Neutrophil (primary cell): ENCODE measurements at regions not wholly inside any gene's neighbourhood (a gene's known extent, or its start where the extent isn't known, plus 50 kb on each side); places are given as distances from the start of the nearest gene placed in this dataset.

Experiments
- H3K27ac ChIP-seq: fragments of 200-600 bp; sonication (generic); 2 replicates; pipeline ENCODE4 v1.5.1; 2016; ENCODE audit warnings: mild to moderate bottlenecking, moderate library complexity
- H3K27me3 ChIP-seq: fragments of 200-600 bp; sonication (generic); 2 replicates; pipeline ENCODE4 v1.6.0; 2016; ENCODE audit warnings: mild to moderate bottlenecking
- H3K36me3 ChIP-seq: fragments of 200-600 bp; sonication (generic); 2 replicates; pipeline ENCODE4 v1.5.1; 2017
- H3K4me1 ChIP-seq, 2 experiments: fragments of 200-600 bp in 1 of 2; sonication (generic) in 1 of 2; 1 replicate in 1 of 2; 2 replicates in 1 of 2; pipeline versions ENCODE4 v1.5.1 to v1.6.1; 2013 to 2016; ENCODE audit warnings: low read depth in 1 of 2, low read length in 1 of 2, mild to moderate bottlenecking in 1 of 2, moderate library complexity in 1 of 2; ENCODE audit not compliant: control insufficient read depth in 1 of 2, insufficient read depth in 1 of 2
- H3K4me3 ChIP-seq, 2 experiments: fragments of 200-600 bp in 1 of 2; sonication (generic) in 1 of 2; 1 replicate in 1 of 2; 2 replicates in 1 of 2; pipeline ENCODE4 v1.5.1; 2013 to 2016; ENCODE audit warnings: low read depth in 1 of 2, low read length in 1 of 2, mild to moderate bottlenecking in 1 of 2, moderate library complexity in 1 of 2
- H3K9me3 ChIP-seq: fragments of 200-600 bp; sonication (generic); 2 replicates; pipeline ENCODE4 v1.5.1; 2016
- TF ChIP-seq, protein P1 (sequence below): fragments of 200-600 bp; sonication (generic); IDR thresholded peaks from 2 replicates; pipeline ENCODE4 v1.5.1; 2016; ENCODE audit warnings: antibody characterized with exemption

DNA sequence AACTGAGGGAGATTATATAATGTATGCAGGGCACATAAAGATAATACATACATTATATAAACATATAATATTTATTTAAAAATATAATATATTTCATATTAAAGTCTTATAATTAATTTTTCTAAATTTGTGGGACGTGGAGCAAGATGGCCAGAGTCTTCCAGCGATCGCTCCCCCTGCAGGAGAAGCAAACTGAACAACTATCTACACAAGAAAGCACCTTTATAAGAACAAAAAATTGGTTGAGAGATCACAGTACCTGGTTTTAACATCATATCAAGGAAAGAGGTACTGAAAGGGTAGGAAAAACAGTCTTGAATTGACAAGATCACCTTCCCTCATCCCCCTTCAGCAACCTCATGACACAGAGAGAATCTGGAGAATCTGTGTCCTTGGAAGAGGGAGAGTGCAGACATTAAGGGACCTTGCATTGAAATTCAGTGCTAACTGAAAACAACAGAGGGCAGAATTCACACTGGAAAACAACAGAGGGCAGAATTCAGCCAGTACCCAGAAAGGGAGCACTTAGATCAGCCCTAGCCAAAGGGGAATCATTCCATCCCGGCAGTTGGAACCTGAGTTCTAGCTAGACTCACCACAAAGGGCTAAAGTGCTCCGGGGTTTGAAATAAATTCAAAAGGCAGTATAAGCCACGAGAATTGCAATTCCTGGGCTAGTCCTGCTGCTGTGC lies 262.5 kb upstream of the NDST3 start:
- Histone ChIP-seq H3K27me3 (no peaks in the 10 kb centered on the region), H3K4me3 (no peak overlapping the region), H3K36me3 (no peaks in the 10 kb centered on the region), H3K9me3 (no peaks in the 10 kb centered on the region), H3K27ac (no peak overlapping the region), H3K4me1 (no peaks in the 10 kb centered on the region)
- TF ChIP-seq, protein P1, sequence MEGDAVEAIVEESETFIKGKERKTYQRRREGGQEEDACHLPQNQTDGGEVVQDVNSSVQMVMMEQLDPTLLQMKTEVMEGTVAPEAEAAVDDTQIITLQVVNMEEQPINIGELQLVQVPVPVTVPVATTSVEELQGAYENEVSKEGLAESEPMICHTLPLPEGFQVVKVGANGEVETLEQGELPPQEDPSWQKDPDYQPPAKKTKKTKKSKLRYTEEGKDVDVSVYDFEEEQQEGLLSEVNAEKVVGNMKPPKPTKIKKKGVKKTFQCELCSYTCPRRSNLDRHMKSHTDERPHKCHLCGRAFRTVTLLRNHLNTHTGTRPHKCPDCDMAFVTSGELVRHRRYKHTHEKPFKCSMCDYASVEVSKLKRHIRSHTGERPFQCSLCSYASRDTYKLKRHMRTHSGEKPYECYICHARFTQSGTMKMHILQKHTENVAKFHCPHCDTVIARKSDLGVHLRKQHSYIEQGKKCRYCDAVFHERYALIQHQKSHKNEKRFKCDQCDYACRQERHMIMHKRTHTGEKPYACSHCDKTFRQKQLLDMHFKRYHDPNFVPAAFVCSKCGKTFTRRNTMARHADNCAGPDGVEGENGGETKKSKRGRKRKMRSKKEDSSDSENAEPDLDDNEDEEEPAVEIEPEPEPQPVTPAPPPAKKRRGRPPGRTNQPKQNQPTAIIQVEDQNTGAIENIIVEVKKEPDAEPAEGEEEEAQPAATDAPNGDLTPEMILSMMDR, result no peak

GRCh38 chr4:117773064-117773936 lies 261.0 kb upstream of the NDST3 start:
- no peak overlapping the region for H3K4me3 ChIP-seq
- no peaks in the 10 kb centered on the region for H3K27me3 ChIP-seq
- TF ChIP-seq, protein P1, result no peak
- H3K27ac ChIP-seq, result no peak overlapping the region
- H3K4me1 ChIP-seq, result no peaks in the 10 kb centered on the region
- no peaks in the 10 kb centered on the region for H3K36me3 ChIP-seq
- no peaks in the 10 kb centered on the region for H3K9me3 ChIP-seq

- H3K4me1 ChIP-seq, result no peaks in the 10 kb centered on the region
- TF ChIP-seq, protein P1, result no peak
- no peaks in the 10 kb centered on the region for H3K36me3 ChIP-seq
- no peaks in the 10 kb centered on the region for H3K27me3 ChIP-seq
- H3K9me3 ChIP-seq, result no peaks in the 10 kb centered on the region
- H3K4me3 ChIP-seq, result no peak overlapping the region
- H3K27ac ChIP-seq, result no peak overlapping the region
These were observed 256.6 kb upstream of the NDST3 start for GRCh38 chr4:117777721-117778120.

DNA sequence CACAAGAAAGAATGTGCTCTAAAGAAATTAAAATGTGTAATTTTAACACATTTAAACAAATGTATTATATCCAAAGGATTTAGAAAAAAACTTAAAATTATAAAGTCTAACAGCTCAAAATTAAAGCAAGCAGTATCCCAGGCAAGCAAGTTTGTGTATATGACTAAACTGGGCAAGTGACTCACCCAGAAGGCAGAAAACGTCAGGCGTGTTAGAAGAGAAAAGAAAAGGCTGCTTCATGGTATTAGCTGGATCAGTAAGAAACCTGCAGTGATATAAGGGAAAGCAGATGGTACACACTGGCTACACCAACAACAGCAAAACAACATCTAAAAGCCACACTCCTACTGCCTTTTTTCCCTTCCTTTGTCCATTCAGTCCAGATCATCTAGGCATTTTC lies 250.6 kb upstream of the NDST3 start:
- TF ChIP-seq, protein P1, result no peak
- H3K4me3 ChIP-seq, result no peak overlapping the region
- H3K27me3 ChIP-seq, result no peaks in the 10 kb centered on the region
- no peaks in the 10 kb centered on the region for H3K9me3 ChIP-seq
- H3K36me3 ChIP-seq, result no peaks in the 10 kb centered on the region
- no peaks in the 10 kb centered on the region for H3K4me1 ChIP-seq
- H3K27ac ChIP-seq, result no peak overlapping the region

DNA sequence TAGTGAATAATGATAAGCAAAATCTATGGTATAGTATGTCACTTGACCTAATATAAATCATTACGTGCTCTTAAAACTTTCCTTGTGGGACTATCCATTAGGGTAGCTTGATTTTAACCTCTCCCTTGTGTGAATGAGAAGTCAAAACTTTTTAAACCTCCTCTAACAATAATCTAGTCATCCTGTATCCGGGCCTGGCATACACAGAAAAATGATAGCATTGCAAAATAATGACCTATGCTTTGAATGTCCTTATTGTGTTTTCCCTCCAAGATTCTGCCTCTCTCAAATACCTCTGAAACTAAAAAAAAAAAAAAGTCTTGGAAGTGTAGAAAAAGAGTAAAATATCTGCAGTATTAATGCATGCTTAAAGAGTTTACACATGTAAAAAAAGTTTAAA lies 250.0 kb upstream of the NDST3 start:
- Histone ChIP-seq H3K4me1 (no peaks in the 10 kb centered on the region), H3K27me3 (no peaks in the 10 kb centered on the region), H3K9me3 (no peaks in the 10 kb centered on the region), H3K36me3 (no peaks in the 10 kb centered on the region), H3K27ac (no peak overlapping the region), H3K4me3 (no peak overlapping the region)
- TF ChIP-seq, protein P1, result no peak
